ENCODE measurements at regions not wholly inside any gene's neighbourhood (a gene's known extent, or its start where the extent isn't known, plus 50 kb on each side); places are given as distances from the start of the nearest gene placed in this dataset.

DNA sequence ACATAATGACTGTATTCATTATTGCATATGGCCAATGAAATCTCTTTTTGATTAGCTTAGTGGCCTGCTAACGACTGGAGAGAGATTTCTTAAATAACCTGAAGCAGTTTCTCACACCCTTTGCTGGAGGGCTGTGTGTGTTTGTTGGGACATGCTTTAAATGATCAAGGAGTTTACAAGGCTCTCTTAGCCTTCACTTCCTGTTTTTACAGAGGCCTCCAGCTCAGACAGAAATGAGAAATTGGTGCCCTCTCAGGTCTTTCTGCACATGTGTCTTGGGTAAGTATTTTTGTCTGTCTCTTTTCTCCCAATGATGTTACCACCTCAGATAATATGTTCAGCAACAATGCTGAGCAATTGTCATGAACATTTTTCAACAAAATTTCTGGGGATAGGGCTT, 884.4 kb upstream of the CNTN5 start:
- TF ChIP-seq, protein P1, sequence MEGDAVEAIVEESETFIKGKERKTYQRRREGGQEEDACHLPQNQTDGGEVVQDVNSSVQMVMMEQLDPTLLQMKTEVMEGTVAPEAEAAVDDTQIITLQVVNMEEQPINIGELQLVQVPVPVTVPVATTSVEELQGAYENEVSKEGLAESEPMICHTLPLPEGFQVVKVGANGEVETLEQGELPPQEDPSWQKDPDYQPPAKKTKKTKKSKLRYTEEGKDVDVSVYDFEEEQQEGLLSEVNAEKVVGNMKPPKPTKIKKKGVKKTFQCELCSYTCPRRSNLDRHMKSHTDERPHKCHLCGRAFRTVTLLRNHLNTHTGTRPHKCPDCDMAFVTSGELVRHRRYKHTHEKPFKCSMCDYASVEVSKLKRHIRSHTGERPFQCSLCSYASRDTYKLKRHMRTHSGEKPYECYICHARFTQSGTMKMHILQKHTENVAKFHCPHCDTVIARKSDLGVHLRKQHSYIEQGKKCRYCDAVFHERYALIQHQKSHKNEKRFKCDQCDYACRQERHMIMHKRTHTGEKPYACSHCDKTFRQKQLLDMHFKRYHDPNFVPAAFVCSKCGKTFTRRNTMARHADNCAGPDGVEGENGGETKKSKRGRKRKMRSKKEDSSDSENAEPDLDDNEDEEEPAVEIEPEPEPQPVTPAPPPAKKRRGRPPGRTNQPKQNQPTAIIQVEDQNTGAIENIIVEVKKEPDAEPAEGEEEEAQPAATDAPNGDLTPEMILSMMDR (IDR thresholded peaks at IDR 0.05) = no peak
- TF ChIP-seq EZH2 (IDR thresholded peaks at IDR 0.05; ENCODE audit: borderline replicate concordance, insufficient read depth, low read depth, low read length, poor library complexity, severe bottlenecking) = no peak
